Effector memory CD8-positive, alpha-beta T cell (primary cell): ENCODE measurements at regions not wholly inside any gene's neighbourhood (a gene's known extent, or its start where the extent isn't known, plus 50 kb on each side); places are given as distances from the start of the nearest gene placed in this dataset.

Experiments
- ATAC-seq: fragments of 150-1000 bp; cut with Tn5 transposase; replicated peaks from 2 replicates; pipeline ENCODE4 v1.10.0; 2021; ENCODE audit warnings: mild to moderate bottlenecking, moderate library complexity
- DNase-seq, 3 experiments: peaks; one replicate each; pipeline ENCODE4 v3.0.0; 2021
- H3K27ac Mint-ChIP-seq, 2 donors: one replicate each; pipeline ENCODE4 v1.8.0; 2022; ENCODE audit warnings: mild to moderate bottlenecking in 2 of 2, mixed read lengths in 2 of 2, moderate library complexity in 2 of 2
- H3K27me3 Mint-ChIP-seq, 2 donors: one replicate each; pipeline ENCODE4 v1.8.0; 2022; ENCODE audit warnings: mixed read lengths in 2 of 2
- H3K36me3 Mint-ChIP-seq: one replicate; pipeline ENCODE4 v1.8.0; 2022; ENCODE audit warnings: mild to moderate bottlenecking, moderate library complexity, mixed read lengths; ENCODE audit not compliant: insufficient read depth
- H3K4me1 Mint-ChIP-seq, 2 donors: one replicate each; pipeline ENCODE4 v1.8.0; 2022; ENCODE audit warnings: low read depth in 2 of 2, mixed read lengths in 2 of 2
- H3K4me3 Mint-ChIP-seq, 2 donors: one replicate each; pipeline ENCODE4 v1.8.0; 2022; ENCODE audit warnings: mild to moderate bottlenecking in 2 of 2, mixed read lengths in 2 of 2, moderate library complexity in 2 of 2
- H3K9me3 Mint-ChIP-seq, 2 donors: one replicate each; pipeline ENCODE4 v1.8.0; 2022; ENCODE audit warnings: mixed read lengths in 2 of 2

- ATAC-seq, result no peak
- H3K36me3 Mint-ChIP-seq, result no peaks in the 10 kb centered on the region
- H3K4me1 Mint-ChIP-seq, result peaks cover 0 to 3% of the 10 kb centered on the region in 2 donors
- DNase-seq, result no peak
- no peaks in the 10 kb centered on the region for H3K9me3 Mint-ChIP-seq
- H3K27ac Mint-ChIP-seq, result no peak overlapping the region
- H3K27me3 Mint-ChIP-seq, result peaks cover 10 to 42% of the 10 kb centered on the region in 2 donors
- H3K4me3 Mint-ChIP-seq, result no peak overlapping the region
Observed at GRCh38 chr16:85508388-85508787, 104.7 kb upstream of the GSE1 start.

GRCh38 chr16:85508993-85509392, 104.1 kb upstream of the GSE1 start:
- Mint-ChIP-seq H3K27ac (no peak overlapping the region), H3K4me3 (no peak overlapping the region), H3K4me1 (peaks cover 0 to 3% of the 10 kb centered on the region in 2 donors), H3K27me3 (peaks cover 14 to 48% of the 10 kb centered on the region in 2 donors), H3K36me3 (no peaks in the 10 kb centered on the region), H3K9me3 (no peaks in the 10 kb centered on the region)
- DNase-seq (no peak), ATAC-seq (no peak)

- ATAC-seq, result no peak
Observed at GRCh38 chr16:85510041-85510659, 103.0 kb upstream of the GSE1 start.

GRCh38 chr16:85511938-85512807, 100.9 kb upstream of the GSE1 start:
- ATAC-seq (no peak), DNase-seq (no peak)
- Mint-ChIP-seq H3K36me3 (no peaks in the 10 kb centered on the region), H3K4me1 (peaks cover 0 to under 1% of the 10 kb centered on the region in 2 donors), H3K27ac (no peak overlapping the region), H3K9me3 (no peaks in the 10 kb centered on the region), H3K4me3 (no peak overlapping the region), H3K27me3 (peaks cover 14 to 48% of the 10 kb centered on the region in 2 donors)

More at GRCh38 chr16:85510041-85510659, 103.0 kb upstream of the GSE1 start:
- Mint-ChIP-seq H3K4me3 (no peak overlapping the region), H3K27ac (peak overlapping the region; percentile 9 to 15), H3K27me3 (peaks cover 14 to 48% of the 10 kb centered on the region in 2 donors), H3K36me3 (no peaks in the 10 kb centered on the region), H3K4me1 (peaks cover 0 to 3% of the 10 kb centered on the region in 2 donors), H3K9me3 (no peaks in the 10 kb centered on the region)
- DNase-seq, result no peak

DNA sequence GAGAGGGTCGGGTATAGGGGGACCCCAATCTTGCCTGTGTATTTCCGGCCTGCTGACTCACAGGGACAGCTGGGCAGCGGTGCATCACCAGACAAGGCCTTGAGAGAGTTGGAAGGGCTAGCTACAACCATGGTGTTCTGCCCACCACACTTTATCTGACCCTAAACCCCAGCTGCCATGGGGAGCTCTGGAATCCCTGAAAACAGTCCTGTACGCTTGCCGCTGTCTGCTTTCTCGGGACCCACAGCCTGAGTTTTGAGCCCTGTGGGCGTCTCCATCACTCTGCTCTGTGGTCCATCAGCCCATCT, 100.4 kb upstream of the GSE1 start:
- peaks cover 14 to 48% of the 10 kb centered on the region in 2 donors for H3K27me3 Mint-ChIP-seq
- no peaks in the 10 kb centered on the region for H3K4me1 Mint-ChIP-seq
- no peak overlapping the region for H3K27ac Mint-ChIP-seq
- no peaks in the 10 kb centered on the region for H3K36me3 Mint-ChIP-seq
- ATAC-seq, result no peak
- no peak overlapping the region for H3K4me3 Mint-ChIP-seq
- H3K9me3 Mint-ChIP-seq, result no peaks in the 10 kb centered on the region
- DNase-seq, result no peak

DNA sequence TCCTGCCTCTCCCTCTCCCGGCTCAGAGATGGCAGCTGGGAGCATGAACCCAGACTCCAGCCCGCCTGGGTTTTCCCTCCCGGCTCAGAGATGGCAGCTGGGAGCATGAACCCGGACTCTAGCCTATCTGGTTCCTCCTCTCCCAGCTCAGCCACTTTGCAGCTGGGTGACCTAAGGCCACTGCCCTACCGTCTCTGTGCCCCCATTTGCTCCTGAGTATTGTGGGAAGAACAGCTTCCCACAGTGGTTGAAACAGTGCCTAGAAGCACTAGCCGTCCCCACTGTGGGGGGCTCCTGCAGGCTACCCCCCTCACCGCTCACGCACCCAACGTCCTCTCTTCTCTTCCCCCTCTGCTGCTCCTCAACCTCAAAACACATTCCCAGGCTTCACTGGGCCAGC, 99.9 kb upstream of the GSE1 start:
- Mint-ChIP-seq H3K36me3 (no peaks in the 10 kb centered on the region), H3K9me3 (no peaks in the 10 kb centered on the region), H3K4me3 (no peak overlapping the region), H3K4me1 (peaks cover 2% of the 10 kb centered on the region in 2 donors), H3K27me3 (peaks cover 14 to 48% of the 10 kb centered on the region in 2 donors), H3K27ac (no peak overlapping the region)
- no peak for DNase-seq
- no peak for ATAC-seq

- H3K27me3 Mint-ChIP-seq, result peaks cover 14 to 45% of the 10 kb centered on the region in 2 donors
- peaks cover 5 to 7% of the 10 kb centered on the region in 2 donors for H3K4me1 Mint-ChIP-seq
- H3K9me3 Mint-ChIP-seq, result no peaks in the 10 kb centered on the region
- peaks cover 1% of the 10 kb centered on the region for H3K36me3 Mint-ChIP-seq
- H3K4me3 Mint-ChIP-seq, result no peak overlapping the region
- DNase-seq (no peak), ATAC-seq (no peak)
- no peak overlapping the region for H3K27ac Mint-ChIP-seq
Observed at GRCh38 chr16:85513649-85514048, 99.5 kb upstream of the GSE1 start.

GRCh38 chr16:85514295-85514597, 98.9 kb upstream of the GSE1 start:
- H3K9me3 Mint-ChIP-seq, result peaks cover 2% of the 10 kb centered on the region in 2 donors
- ATAC-seq (no peak), DNase-seq (no peak)
- peaks cover 8 to 11% of the 10 kb centered on the region in 2 donors for H3K4me1 Mint-ChIP-seq
- H3K4me3 Mint-ChIP-seq, result no peak overlapping the region
- peaks cover 14 to 39% of the 10 kb centered on the region in 2 donors for H3K27me3 Mint-ChIP-seq
- peaks cover 7% of the 10 kb centered on the region for H3K36me3 Mint-ChIP-seq
- H3K27ac Mint-ChIP-seq, result no peak overlapping the region

DNA sequence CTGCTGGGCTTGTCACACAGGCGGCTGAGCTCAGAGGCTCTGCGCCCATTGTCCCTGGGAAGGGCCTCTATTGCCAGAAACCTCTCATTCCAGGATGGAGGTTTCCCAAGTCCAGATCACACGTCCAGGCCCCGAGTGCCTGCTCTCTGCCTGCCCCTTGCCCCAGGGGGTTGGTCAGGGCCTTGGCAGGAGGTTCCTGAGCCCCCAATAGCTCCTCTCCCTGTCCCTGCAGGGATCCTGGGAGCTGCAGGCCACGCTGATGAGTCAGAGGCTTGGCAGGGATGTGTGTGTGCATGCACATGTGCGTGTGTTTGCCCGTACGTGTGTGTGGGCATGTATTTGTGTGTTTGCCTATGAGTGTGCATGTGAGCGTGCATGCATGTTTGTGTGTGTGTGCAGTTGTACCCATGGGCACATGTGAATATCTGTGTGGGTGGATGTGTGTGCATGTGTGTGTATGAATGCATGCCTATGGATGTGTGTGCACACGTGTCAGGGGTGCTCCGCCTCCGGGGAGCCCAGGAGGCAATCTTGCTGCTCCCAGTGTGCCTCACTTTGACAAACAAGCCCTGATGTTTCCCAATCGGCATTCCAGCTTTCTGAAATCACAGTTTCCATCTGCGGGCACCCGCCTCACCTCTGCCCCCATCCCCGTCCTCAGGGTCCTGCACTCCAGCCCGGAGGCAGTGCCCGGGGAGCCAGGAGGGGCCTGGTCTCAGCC, 98.4 kb upstream of the GSE1 start:
- H3K36me3 Mint-ChIP-seq, result peaks cover 12% of the 10 kb centered on the region
- H3K4me3 Mint-ChIP-seq, result no peak overlapping the region
- H3K9me3 Mint-ChIP-seq, result peaks cover 6 to 7% of the 10 kb centered on the region in 2 donors
- ATAC-seq (no peak), DNase-seq (no peak)
- no peak overlapping the region for H3K27ac Mint-ChIP-seq
- H3K4me1 Mint-ChIP-seq, result peaks cover 10 to 16% of the 10 kb centered on the region in 2 donors
- peaks cover 14 to 34% of the 10 kb centered on the region in 2 donors for H3K27me3 Mint-ChIP-seq

GRCh38 chr16:85515319-85515745, 97.8 kb upstream of the GSE1 start:
- ATAC-seq (no peak), DNase-seq (no peak)
- peaks cover 6 to 9% of the 10 kb centered on the region in 2 donors for H3K9me3 Mint-ChIP-seq
- no peak overlapping the region for H3K27ac Mint-ChIP-seq
- H3K36me3 Mint-ChIP-seq, result peaks cover 16% of the 10 kb centered on the region
- no peak overlapping the region for H3K4me3 Mint-ChIP-seq
- H3K27me3 Mint-ChIP-seq, result peaks cover 14 to 32% of the 10 kb centered on the region in 2 donors
- H3K4me1 Mint-ChIP-seq, result peaks cover 10 to 16% of the 10 kb centered on the region in 2 donors

- peaks cover 6 to 9% of the 10 kb centered on the region in 2 donors for H3K9me3 Mint-ChIP-seq
- no peak for ATAC-seq
- peaks cover 11 to 27% of the 10 kb centered on the region in 2 donors for H3K27me3 Mint-ChIP-seq
- no peak overlapping the region for H3K27ac Mint-ChIP-seq
- H3K36me3 Mint-ChIP-seq, result peaks cover 22% of the 10 kb centered on the region
- H3K4me3 Mint-ChIP-seq, result no peak overlapping the region
- no peak for DNase-seq
- H3K4me1 Mint-ChIP-seq, result peaks cover 10 to 16% of the 10 kb centered on the region in 2 donors
Observed at GRCh38 chr16:85515830-85516397, 97.2 kb upstream of the GSE1 start.

- Mint-ChIP-seq H3K36me3 (peaks cover 23% of the 10 kb centered on the region), H3K4me1 (peaks cover 10 to 16% of the 10 kb centered on the region in 2 donors), H3K27me3 (peaks cover 8 to 14% of the 10 kb centered on the region in 2 donors), H3K27ac (peak overlapping the region in 1 of 2 donors; percentile 20), H3K4me3 (no peak overlapping the region), H3K9me3 (peaks cover 6 to 9% of the 10 kb centered on the region in 2 donors)
- ATAC-seq, result no peak
- no peak for DNase-seq
Observed at GRCh38 chr16:85517154-85517553, 96.0 kb upstream of the GSE1 start.

DNA sequence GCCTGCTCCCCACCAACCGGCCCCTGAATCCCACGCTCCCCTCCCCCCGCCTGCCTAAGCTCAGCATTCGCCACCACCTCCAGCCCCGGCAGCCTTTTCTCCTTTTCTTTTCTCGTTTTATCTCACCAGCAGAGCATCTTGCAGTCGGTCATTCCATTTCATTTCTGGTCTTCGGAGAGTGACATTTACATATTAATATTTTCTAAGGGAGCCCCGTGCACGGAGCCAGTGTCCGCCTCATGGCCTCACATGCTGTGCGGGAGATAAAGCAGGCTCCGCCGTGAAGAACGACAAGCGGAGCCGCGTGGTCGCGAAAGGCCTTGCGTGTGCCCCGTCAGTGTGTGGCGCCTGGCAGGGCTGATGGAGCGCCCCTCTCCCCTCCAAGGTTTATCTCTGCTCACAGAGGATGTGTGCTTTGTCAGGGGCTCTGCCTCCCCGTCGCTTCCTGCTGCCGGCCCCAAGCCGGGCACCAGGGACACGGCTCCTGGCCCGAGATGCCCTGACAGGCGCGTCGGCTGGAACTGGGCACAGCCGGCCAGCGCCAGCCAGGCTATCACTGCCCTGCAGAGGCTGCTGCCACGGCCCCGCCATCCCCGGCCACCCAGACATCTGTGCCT, 95.5 kb upstream of the GSE1 start:
- H3K36me3 Mint-ChIP-seq, result peaks cover 23% of the 10 kb centered on the region
- H3K27ac Mint-ChIP-seq, result peak overlapping the region in 1 of 2 donors; percentile 20
- peaks cover 10 to 19% of the 10 kb centered on the region in 2 donors for H3K4me1 Mint-ChIP-seq
- no peak for ATAC-seq
- no peak for DNase-seq
- H3K9me3 Mint-ChIP-seq, result peaks cover 6 to 9% of the 10 kb centered on the region in 2 donors
- H3K4me3 Mint-ChIP-seq, result no peak overlapping the region
- peaks cover 8 to 13% of the 10 kb centered on the region in 2 donors for H3K27me3 Mint-ChIP-seq
